Activated CD4-positive, alpha-beta T cell treated with anti-CD3 and anti-CD28 coated beads for 36 hours (primary cell): ENCODE measurements at regions not wholly inside any gene's neighbourhood (a gene's known extent, or its start where the extent isn't known, plus 50 kb on each side); places are given as distances from the start of the nearest gene placed in this dataset.

Experiments
- ATAC-seq: fragments of 200-7000 bp; cut with Tn5 transposase; one replicate; pipeline ENCODE4 v1.10.0; 2021; ENCODE audit warnings: mild to moderate bottlenecking, moderate library complexity
- CTCF ChIA-PET: fragments of 350-600 bp; sonication (Branson Sonifier 250); formaldehyde crosslinking; loops from one replicate; lab custom pipeline; 2021; ENCODE audit warnings: antibody characterized with exemption; lab: Charles Lee
- POLR2A ChIA-PET: fragments of 350-600 bp; sonication (Branson Sonifier 250); formaldehyde crosslinking; loops from one replicate; lab custom pipeline; 2021; ENCODE audit warnings: antibody characterized with exemption, inconsistent platforms; lab: Charles Lee
- DNase-seq: peaks from one replicate; pipeline ENCODE4 v3.0.0-alpha.2; 2020
- H3K27ac Mint-ChIP-seq: one replicate; pipeline ENCODE4 v1.8.0; 2021; ENCODE audit warnings: mixed read lengths
- H3K27me3 Mint-ChIP-seq: one replicate; pipeline ENCODE4 v1.8.0; 2021; ENCODE audit warnings: mixed read lengths
- H3K36me3 Mint-ChIP-seq: one replicate; pipeline ENCODE4 v1.8.0; 2021; ENCODE audit warnings: low read depth, mixed read lengths
- H3K4me1 Mint-ChIP-seq: one replicate; pipeline ENCODE4 v1.8.0; 2021; ENCODE audit warnings: mixed read lengths
- H3K4me3 Mint-ChIP-seq: one replicate; pipeline ENCODE4 v1.8.0; 2021; ENCODE audit warnings: mild to moderate bottlenecking, moderate library complexity, mixed read lengths
- H3K9me3 Mint-ChIP-seq: one replicate; pipeline ENCODE4 v1.8.0; 2021; ENCODE audit warnings: low read depth, mixed read lengths
- intact Hi-C, 2 experiments: fragments of 100-400 bp; cut with DNase I in 1 of 2; cut with micrococcal nuclease in 1 of 2; formaldehyde crosslinking; loops; one replicate each; pipeline versions ENCODE4 v1.14.2 to v1.15.1; 2022 to 2024; cut with DNase I, micrococcal nuclease

- Mint-ChIP-seq H3K4me1 (no peaks in the 10 kb centered on the region), H3K9me3 (no peaks in the 10 kb centered on the region), H3K27me3 (no peaks in the 10 kb centered on the region), H3K27ac (no peak overlapping the region), H3K4me3 (no peak overlapping the region), H3K36me3 (no peaks in the 10 kb centered on the region)
- ATAC-seq = no peak
- intact Hi-C loops = no loop called here
- ChIA-PET CTCF (interaction anchor here (0.7 to 1.0 kb wide), 3 partner anchors 9 to 18 kb away, joined by 3 to 4 read pairs (median 3); no protein-coding TSS in a partner anchor), POLR2A (no interaction called here)
- DNase-seq = no peak
These were observed 188.4 kb upstream of the VEGFC start for GRCh38 chr4:176981074-176981473.

DNA sequence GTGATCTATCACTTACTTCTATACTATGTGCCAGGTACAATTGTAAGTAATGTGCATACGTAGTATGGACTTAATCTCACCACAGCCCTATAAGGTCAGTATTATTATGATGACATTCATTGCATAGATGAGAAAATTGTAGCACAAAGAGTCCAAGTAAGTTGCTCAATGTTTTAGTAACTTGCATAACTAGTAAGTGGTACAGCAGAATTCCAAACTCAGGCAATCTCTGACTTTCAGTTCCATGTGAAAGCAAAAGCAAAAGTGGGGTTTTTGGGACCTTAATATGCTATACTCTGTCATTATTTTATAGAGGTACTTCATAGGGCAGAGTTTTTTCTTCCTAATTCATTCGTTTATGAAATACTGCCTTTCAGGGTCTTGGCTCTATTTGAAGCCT is 188.8 kb upstream of the VEGFC start:
- DNase-seq = no peak
- intact Hi-C loops = no loop called here
- ATAC-seq = no peak
- ChIA-PET POLR2A (no interaction called here), CTCF (no interaction called here)
- H3K27ac Mint-ChIP-seq = no peak overlapping the region
- H3K4me3 Mint-ChIP-seq = no peak overlapping the region
- H3K27me3 Mint-ChIP-seq = no peaks in the 10 kb centered on the region
- H3K9me3 Mint-ChIP-seq = no peaks in the 10 kb centered on the region
- no peaks in the 10 kb centered on the region for H3K4me1 Mint-ChIP-seq
- no peaks in the 10 kb centered on the region for H3K36me3 Mint-ChIP-seq

GRCh38 chr4:176988226-176988625 is 195.5 kb upstream of the VEGFC start:
- H3K27me3 Mint-ChIP-seq = no peaks in the 10 kb centered on the region
- DNase-seq = no peak
- H3K36me3 Mint-ChIP-seq = no peaks in the 10 kb centered on the region
- no peak for ATAC-seq
- no peak overlapping the region for H3K27ac Mint-ChIP-seq
- H3K4me1 Mint-ChIP-seq = no peaks in the 10 kb centered on the region
- no peaks in the 10 kb centered on the region for H3K9me3 Mint-ChIP-seq
- intact Hi-C loops = no loop called here
- H3K4me3 Mint-ChIP-seq = no peak overlapping the region
- POLR2A ChIA-PET = no interaction called here
- CTCF ChIA-PET = no interaction called here

GRCh38 chr4:176989186-176989585 is 196.5 kb upstream of the VEGFC start:
- CTCF ChIA-PET = no interaction called here
- POLR2A ChIA-PET = no interaction called here
- H3K27me3 Mint-ChIP-seq = no peaks in the 10 kb centered on the region
- H3K27ac Mint-ChIP-seq = no peak overlapping the region
- no peak overlapping the region for H3K4me3 Mint-ChIP-seq
- no peaks in the 10 kb centered on the region for H3K4me1 Mint-ChIP-seq
- no peaks in the 10 kb centered on the region for H3K9me3 Mint-ChIP-seq
- DNase-seq = no peak
- ATAC-seq = no peak
- intact Hi-C loops = no loop called here
- H3K36me3 Mint-ChIP-seq = no peaks in the 10 kb centered on the region

DNA sequence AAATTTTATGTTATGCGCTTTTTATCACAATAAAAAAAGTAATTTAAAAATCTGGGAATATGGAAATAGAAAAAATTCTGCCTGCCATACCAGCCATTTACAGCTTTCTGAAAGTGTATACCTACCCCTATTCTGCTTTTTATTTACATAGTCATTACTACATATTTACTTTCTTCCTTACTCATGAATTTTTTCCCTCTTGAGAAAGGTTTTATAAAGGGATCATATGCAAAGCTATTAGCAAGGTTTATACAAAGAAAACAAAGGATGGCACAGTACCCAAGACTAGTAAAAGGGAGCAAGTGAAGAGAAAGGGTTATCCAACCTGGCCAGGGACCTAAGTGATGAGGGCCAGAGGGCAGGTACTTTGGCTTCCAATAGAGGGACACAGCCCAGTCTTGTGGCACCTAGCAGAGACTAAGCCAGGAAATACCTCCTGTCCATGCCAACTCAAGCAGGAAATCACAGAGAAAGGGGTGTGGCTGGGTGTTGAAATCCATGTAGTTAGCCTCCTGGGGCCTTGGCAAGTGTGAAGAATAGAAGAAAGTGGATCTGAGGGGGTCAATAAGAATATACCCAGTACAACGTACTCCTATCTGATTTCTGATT is 207.3 kb upstream of the VEGFC start:
- H3K4me3 Mint-ChIP-seq = no peak overlapping the region
- no peaks in the 10 kb centered on the region for H3K36me3 Mint-ChIP-seq
- intact Hi-C loops = no loop called here
- no peak for DNase-seq
- CTCF ChIA-PET = no interaction called here
- no peak overlapping the region for H3K27ac Mint-ChIP-seq
- no peaks in the 10 kb centered on the region for H3K9me3 Mint-ChIP-seq
- POLR2A ChIA-PET = no interaction called here
- no peaks in the 10 kb centered on the region for H3K27me3 Mint-ChIP-seq
- no peaks in the 10 kb centered on the region for H3K4me1 Mint-ChIP-seq
- no peak for ATAC-seq

- intact Hi-C loops = no loop called here
- no peak overlapping the region for H3K27ac Mint-ChIP-seq
- H3K9me3 Mint-ChIP-seq = no peaks in the 10 kb centered on the region
- CTCF ChIA-PET = no interaction called here
- no peak for DNase-seq
- no peak for ATAC-seq
- no peaks in the 10 kb centered on the region for H3K27me3 Mint-ChIP-seq
- H3K4me1 Mint-ChIP-seq = no peaks in the 10 kb centered on the region
- POLR2A ChIA-PET = no interaction called here
- H3K36me3 Mint-ChIP-seq = no peaks in the 10 kb centered on the region
- H3K4me3 Mint-ChIP-seq = no peak overlapping the region
These were observed 208.8 kb upstream of the VEGFC start for GRCh38 chr4:177001271-177002175.

- H3K9me3 Mint-ChIP-seq = no peaks in the 10 kb centered on the region
- H3K27ac Mint-ChIP-seq = no peak overlapping the region
- no peaks in the 10 kb centered on the region for H3K4me1 Mint-ChIP-seq
- ATAC-seq (no peak), DNase-seq (no peak)
- intact Hi-C loops = no loop called here
- no peaks in the 10 kb centered on the region for H3K27me3 Mint-ChIP-seq
- ChIA-PET CTCF (no interaction called here), POLR2A (no interaction called here)
- no peaks in the 10 kb centered on the region for H3K36me3 Mint-ChIP-seq
- H3K4me3 Mint-ChIP-seq = no peak overlapping the region
These were observed 213.0 kb upstream of the VEGFC start for GRCh38 chr4:177005674-177006230.

- Mint-ChIP-seq H3K27me3 (no peaks in the 10 kb centered on the region), H3K4me1 (no peaks in the 10 kb centered on the region), H3K9me3 (no peaks in the 10 kb centered on the region), H3K36me3 (no peaks in the 10 kb centered on the region), H3K27ac (no peak overlapping the region), H3K4me3 (no peak overlapping the region)
- POLR2A ChIA-PET = no interaction called here
- DNase-seq (no peak), ATAC-seq (no peak)
- CTCF ChIA-PET = no interaction called here
- intact Hi-C loops = no loop called here
These were observed 213.6 kb upstream of the VEGFC start for GRCh38 chr4:177006331-177006730.

DNA sequence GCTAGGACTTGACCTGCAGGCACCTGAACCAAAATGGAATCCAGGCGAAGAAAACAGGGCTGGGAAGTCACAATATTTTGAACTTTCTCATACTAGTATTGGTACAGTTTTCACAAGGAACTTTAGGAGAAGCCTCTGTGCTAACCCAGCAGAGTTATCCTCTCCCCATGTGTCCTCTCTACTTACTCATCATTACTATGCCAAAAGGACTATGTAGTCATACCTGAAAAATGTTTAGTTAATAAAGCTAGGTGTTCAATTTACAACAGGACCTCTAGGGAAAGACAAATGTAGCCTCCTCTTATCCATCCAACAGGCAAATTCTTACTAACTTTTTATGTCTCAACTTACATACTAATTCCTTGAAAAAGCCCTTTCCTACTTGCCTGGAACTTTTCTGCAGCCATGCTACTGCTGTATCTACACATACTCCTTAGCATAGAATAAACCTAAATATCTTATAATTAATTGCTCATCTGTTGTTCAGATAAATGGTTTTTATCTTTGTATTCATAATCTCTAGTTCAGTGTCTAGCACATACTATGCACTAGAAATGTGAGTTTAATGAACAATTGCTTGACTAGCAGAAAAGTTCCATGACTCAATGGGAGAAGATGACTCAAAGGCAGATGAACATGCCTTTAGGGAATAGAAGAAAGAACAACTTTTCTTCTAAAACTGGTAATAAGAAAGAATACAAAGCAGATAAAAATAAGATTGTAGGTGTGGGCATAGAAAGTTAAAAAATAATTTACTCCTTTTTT is 215.5 kb upstream of the VEGFC start:
- Mint-ChIP-seq H3K27ac (no peak overlapping the region), H3K27me3 (no peaks in the 10 kb centered on the region), H3K9me3 (peaks cover 8% of the 10 kb centered on the region), H3K36me3 (no peaks in the 10 kb centered on the region), H3K4me3 (no peak overlapping the region), H3K4me1 (no peaks in the 10 kb centered on the region)
- intact Hi-C loops = no loop called here
- ATAC-seq = no peak
- ChIA-PET CTCF (no interaction called here), POLR2A (no interaction called here)
- DNase-seq = no peak

DNA sequence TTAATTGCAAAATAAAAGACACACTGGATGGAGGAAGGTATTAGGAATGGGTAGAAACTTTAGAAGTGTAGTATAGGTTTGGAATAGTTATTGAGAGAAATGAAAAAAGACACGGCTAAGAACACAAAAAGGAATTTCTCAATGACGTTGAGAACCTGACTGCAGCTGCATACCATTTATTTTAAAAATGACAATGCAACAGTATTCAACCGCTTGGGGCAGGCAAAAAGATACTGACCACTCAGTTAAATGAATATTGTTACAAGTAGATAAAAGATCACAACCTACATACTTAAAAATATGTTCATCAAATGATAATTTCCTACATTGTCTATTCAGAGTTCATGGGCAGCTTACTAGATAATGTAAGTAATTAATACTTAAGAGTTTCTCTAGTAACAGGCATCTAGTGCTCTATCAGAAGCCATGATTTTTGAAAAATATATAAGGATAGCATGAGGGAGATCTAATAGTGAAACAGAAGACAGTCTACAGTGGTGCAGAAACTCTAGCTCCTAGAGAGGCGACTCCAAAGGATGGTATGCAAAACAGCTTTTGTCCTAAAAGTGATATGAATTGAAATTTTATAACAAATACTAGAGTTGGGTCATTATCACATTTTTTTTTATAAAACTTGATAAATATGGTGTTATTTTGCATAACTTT is 216.2 kb upstream of the VEGFC start:
- ChIA-PET CTCF (no interaction called here), POLR2A (no interaction called here)
- Mint-ChIP-seq H3K4me3 (no peak overlapping the region), H3K27me3 (no peaks in the 10 kb centered on the region), H3K27ac (no peak overlapping the region), H3K36me3 (no peaks in the 10 kb centered on the region), H3K9me3 (peaks cover 10% of the 10 kb centered on the region), H3K4me1 (no peaks in the 10 kb centered on the region)
- intact Hi-C loops = no loop called here
- DNase-seq = no peak
- no peak for ATAC-seq

GRCh38 chr4:177010418-177010817 is 217.7 kb upstream of the VEGFC start:
- ChIA-PET POLR2A (no interaction called here), CTCF (no interaction called here)
- Mint-ChIP-seq H3K9me3 (peaks cover 10% of the 10 kb centered on the region), H3K27me3 (no peaks in the 10 kb centered on the region), H3K4me1 (no peaks in the 10 kb centered on the region), H3K36me3 (no peaks in the 10 kb centered on the region), H3K27ac (no peak overlapping the region), H3K4me3 (no peak overlapping the region)
- intact Hi-C loops = no loop called here
- no peak for ATAC-seq
- no peak for DNase-seq
